ENCODE measurements at regions not wholly inside any gene's neighbourhood (a gene's known extent, or its start where the extent isn't known, plus 50 kb on each side); places are given as distances from the start of the nearest gene placed in this dataset.

GRCh38 chr11:104588970-104589369 lies 309.3 kb downstream of the CASP12 start:
- DNase-seq (ENCODE audit: low read depth): no peak

DNA sequence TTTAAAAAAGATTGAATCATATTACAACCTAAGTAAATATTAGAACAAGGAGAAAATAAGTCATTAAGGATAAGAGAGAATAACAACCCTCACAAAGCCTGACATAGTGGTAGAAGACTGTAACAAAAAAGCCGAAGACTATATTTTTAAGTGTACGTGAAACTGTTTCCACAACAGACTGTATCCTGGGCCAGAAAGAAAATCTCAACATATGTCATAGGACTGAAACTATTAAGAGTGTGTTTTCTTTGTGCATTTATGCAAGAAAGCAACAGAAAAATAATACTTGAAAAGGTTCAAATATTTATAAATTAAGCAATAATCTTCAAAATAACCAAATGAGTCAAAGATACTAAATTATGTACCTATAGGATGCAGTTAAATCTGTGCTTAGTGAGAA lies 309.8 kb downstream of the CASP12 start:
- no peak for DNase-seq (ENCODE audit: low read depth)

- no peak for DNase-seq (ENCODE audit: low read depth)
These were observed 313.4 kb downstream of the CASP12 start for GRCh38 chr11:104584823-104585222.

DNA sequence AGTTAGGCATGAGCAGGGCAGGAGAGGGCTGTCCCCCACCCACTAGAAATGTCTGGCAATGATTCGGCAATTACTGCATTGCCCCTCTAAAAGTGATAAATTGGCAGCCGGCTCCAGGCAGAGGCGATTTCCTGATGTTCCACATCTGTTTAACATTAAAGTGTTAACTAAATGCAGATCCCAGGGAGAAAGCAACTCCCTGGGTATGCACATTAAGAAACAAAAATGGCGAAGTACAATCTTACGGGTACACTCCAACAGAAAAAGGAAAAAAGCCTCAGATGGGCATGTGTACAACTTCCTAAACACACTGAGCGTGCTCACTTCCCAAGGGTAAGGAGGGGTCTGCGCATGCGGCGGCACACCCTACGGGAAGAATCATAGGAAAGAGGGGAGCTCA lies 314.4 kb downstream of the CASP12 start:
- DNase-seq (ENCODE audit: low read depth): no peak

DNA sequence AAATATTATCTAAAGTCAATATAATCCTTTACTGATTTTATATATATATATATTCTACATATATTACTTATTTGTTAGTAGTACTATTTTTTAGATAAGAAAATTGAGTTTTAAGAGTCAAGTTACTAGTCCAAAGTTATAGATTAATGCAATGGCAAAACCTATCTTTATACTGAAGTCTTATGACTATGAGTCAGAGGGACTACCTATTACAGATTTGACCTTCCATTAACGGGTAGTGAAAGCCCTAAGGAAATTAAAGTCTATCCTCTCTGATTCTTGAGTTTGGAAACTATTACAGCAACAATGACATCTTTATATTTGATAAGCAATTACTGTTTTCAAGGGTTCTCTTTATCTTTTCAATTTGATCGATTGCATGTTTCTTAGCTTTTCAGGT lies 315.8 kb downstream of the CASP12 start:
- no peak for DNase-seq (ENCODE audit: low read depth)

DNA sequence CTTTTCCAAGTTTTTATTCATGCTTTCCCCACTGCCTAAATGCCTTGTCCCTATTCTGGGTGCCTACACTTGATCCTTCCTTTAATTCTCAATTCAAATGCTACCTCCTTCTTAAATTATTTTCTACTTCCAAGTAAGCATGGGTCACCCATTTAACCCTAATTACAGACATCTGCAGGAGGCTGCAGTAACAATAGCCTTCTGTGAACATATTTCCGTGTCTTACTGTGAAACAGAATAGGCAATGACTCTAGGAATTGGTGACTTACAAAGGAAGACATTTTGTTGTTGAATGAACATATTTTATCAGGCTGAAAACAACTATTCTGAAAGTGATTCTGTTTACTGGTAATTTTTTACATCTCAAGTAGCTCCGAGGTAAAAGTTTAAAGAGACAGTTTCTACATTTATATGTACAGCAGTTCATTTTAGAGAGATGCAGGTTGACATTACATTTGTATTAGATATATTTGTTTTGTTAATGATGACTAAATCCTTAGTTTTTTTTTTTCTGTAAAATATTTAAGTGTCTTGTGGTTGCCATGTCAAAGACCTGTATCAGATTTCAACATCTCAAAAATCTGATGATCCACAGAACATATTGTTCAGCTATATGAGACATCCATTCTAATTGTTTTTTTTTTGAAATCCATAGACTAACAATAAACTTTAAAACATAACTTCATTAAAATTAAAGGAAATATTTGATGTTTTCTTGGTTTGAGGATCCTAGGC lies 316.8 kb downstream of the CASP12 start:
- no peak for DNase-seq (ENCODE audit: low read depth)

GRCh38 chr11:104573441-104573990 lies 324.7 kb downstream of the CASP12 start:
- no peak for DNase-seq (ENCODE audit: low read depth)

- DNase-seq (ENCODE audit: low read depth): no peak
These were observed 326.0 kb downstream of the CASP12 start for GRCh38 chr11:104572279-104572678.

- DNase-seq (ENCODE audit: low read depth): no peak
These were observed 328.1 kb downstream of the CASP12 start for GRCh38 chr11:104570078-104570701.

DNA sequence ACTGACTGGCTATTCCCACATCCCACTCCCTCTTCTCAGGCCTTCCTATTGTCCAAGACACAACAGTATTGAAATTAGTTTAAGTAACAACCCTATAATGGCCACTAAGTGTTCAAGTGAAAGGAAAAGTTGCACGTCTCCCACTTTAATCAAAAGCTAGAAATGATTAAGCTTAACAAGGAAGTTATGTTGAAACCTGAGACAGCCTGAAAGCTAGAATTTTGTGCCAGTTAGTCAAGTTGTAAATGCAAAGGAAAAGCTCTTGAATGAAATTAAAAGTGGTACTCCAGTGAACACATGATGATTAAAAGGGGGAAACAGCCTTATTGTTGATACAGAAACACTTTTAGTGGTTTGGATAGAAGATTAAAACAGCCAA lies 332.7 kb downstream of the CASP12 start:
- no peak for DNase-seq (ENCODE audit: low read depth)

- no peak for DNase-seq (ENCODE audit: low read depth)
These were observed 333.2 kb downstream of the CASP12 start for GRCh38 chr11:104564921-104565582.

DNA sequence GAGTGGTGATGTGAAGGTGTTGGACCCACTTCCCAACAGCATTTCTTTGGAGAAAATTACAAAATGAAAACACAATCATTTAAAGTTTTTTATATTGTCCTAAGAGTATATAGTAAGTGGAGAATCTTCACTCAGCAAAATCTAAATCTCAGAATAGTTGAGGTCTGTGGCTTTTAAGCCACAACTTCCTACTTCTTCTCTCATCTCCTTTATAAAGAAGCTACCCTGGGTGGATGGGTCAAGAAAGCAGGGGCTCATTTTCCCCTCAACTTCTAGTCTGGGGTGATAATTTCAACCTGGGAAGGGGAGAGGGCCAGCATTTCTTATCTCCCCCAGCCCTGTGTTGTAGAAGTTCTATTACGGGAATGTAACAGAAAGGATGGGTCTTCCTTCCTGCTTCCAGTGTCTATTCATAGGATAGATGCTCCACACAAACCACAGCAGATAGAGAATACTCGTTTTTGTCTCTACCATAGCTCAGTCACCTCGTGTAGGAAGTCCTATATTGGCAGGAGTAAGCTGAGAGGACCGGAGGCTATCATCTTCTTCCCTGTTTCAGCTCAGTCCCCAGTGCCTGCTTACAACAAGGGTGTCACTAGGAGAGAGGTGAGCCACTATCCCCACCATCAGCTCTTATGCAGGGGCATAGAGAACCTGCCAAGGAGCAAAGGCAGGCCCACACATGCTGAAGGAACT lies 341.5 kb downstream of the CASP12 start:
- DNase-seq (ENCODE audit: low read depth): no peak

DNA sequence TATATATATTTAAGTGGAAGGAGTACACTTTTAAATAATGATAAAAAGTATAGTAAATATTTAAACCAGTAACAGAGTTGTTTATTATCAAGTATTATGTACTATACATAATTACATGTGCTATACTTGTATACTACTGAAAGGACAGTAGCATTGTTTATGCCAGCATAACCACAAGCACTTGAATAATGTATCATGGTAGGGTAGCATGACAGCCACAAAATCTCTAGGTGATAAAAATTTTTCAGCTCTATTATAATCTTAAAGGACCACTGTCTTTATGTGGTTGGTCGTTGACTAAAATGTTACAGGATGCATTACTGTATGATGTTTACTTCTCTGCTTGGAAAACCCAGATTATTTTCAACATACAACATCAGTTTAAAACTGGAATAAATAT lies 349.2 kb downstream of the CASP12 start:
- no peak for DNase-seq (ENCODE audit: low read depth)

DNA sequence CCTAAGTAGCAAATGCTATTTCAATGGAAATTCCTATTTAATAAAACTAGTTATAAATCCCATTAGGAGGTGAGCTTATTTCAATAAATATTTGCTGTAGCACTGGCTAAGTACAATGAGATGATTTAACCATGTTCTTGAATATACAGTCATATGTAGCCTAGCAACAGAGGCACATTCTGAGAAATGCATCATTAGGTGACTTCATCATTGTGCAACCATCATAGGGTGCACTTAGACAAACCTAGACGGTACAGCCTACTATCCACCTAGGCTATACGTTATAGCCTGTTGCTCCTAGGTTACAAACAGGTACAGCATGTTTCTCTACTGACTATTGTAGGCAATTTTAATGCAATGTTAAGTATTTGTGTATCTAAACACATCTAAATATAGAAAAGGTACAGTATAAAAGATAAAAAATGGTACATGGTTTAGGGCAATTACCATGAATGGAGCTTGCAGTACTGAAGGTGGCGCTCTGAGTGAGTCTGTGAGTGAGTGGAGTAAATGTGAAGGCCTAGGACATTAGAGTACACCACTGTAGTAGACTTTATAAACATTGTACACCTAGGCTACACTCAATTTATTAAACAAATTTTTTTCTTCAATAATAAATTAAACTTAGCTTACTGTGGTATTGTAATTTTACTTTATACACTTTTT lies 350.1 kb downstream of the CASP12 start:
- DNase-seq (ENCODE audit: low read depth): no peak

- DNase-seq (ENCODE audit: low read depth): no peak
These were observed 351.8 kb downstream of the CASP12 start for GRCh38 chr11:104546501-104546900.

- no peak for DNase-seq (ENCODE audit: low read depth)
These were observed 356.6 kb downstream of the CASP12 start for GRCh38 chr11:104541701-104542100.

GRCh38 chr11:104538313-104538712 lies 359.9 kb downstream of the CASP12 start:
- DNase-seq (ENCODE audit: low read depth): no peak

DNA sequence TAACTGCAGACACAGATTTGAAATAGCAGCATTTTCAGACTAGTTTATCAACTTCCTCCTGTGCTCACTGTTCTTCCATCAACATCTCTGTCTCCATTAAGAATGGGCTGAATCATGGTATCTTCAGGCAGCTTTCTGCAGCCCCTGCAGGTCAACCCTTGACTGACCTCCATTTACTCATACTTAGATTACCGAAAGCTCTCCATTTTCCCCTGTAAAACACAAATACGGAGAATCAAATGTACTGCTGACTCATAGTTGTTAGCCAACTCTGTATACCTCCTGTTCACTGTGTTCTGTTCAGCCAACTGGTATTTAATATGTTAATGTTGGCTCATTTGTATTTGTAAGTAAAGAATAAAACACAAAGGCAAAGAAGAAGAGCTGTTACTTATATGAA lies 364.0 kb downstream of the CASP12 start:
- no peak for DNase-seq (ENCODE audit: low read depth)

- no peak for DNase-seq (ENCODE audit: low read depth)
These were observed 366.4 kb downstream of the CASP12 start for GRCh38 chr11:104531894-104532293.

DNA sequence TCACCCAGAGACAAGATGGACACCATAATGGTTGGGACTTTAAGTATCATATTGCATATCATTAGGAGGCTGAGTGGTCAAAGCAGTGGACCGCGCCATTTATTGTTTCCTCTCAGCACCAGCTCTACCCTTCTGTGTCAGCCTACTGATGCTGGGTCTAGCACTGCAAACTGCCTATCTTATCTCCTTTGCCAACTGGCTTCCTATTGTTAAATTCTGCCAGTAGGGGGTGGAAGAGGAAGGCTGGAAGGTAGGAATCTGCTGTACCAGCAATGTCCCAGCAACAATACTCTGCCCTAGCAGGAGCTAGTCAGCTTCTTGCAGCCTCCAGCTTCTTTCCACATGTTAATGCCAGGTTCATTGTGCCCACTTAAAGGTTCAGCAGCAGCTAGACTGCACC lies 367.1 kb upstream of the PDGFD start:
- no peak for DNase-seq (ENCODE audit: low read depth)

DNA sequence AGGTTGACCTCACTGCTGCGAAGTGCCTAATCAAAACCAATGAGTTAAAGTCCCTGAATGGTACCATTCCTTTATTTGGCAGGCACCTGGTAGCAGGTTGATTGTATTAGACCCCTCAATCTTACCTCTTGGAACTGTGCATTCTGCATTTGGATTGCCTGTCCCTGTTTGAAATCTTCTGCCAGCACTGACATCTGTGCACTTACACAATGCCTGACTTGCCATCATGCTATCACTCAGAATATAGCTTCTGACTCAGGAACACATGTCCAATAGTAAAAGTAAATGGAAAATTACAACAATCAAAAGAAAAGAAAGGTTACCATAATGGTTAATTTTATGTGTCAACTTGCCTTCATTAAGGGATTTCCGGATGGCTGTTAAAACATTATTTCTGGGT lies 366.0 kb upstream of the PDGFD start:
- DNase-seq (ENCODE audit: low read depth): no peak

GRCh38 chr11:104529213-104529612 lies 365.3 kb upstream of the PDGFD start:
- DNase-seq (ENCODE audit: low read depth): no peak

Data from stimulated activated CD8-positive, alpha-beta memory T cell treated with anti-CD3 and anti-CD28 coated beads, Interleukin-4, amount 100 ng/mL, for 24 hours (primary cell).